BJ (cell line): ENCODE measurements at regions not wholly inside any gene's neighbourhood (a gene's known extent, or its start where the extent isn't known, plus 50 kb on each side); places are given as distances from the start of the nearest gene placed in this dataset.

Experiments used
- CTCF ChIA-PET: fragments of 350-600 bp; formaldehyde crosslinking; extraction: SDS; loops from one replicate; lab custom pipeline; 2021; ENCODE audit warnings: antibody characterized with exemption, inconsistent platforms; lab: Yijun Ruan, JAX
- POLR2A ChIA-PET: fragments of 300-600 bp; sonication (Branson Sonifier 250); formaldehyde crosslinking; extraction: SDS; loops from one replicate; lab custom pipeline; 2021; ENCODE audit warnings: antibody characterized with exemption; lab: Charles Lee
- DNase-seq: peaks from one replicate; pipeline ENCODE4 v3.0.0-alpha.2; 2011; ENCODE audit warnings: low read depth
- H3K27me3 ChIP-seq: 2 replicates; pipeline ENCODE4 v1.6.0; 2011; ENCODE audit warnings: low read length; ENCODE audit not compliant: control insufficient read depth, insufficient read depth
- H3K36me3 ChIP-seq: 2 replicates; pipeline ENCODE4 v1.5.1; 2011; ENCODE audit warnings: low read length; ENCODE audit not compliant: control insufficient read depth, insufficient read depth
- H3K4me3 ChIP-seq: 2 replicates; pipeline ENCODE4 v1.5.1; 2011; ENCODE audit warnings: low read depth, mild to moderate bottlenecking, control low read depth, low read length
- CTCF ChIP-seq: IDR thresholded peaks from 2 replicates; pipeline ENCODE4 v1.5.1; 2011; ENCODE audit warnings: low read depth, mild to moderate bottlenecking, control low read depth, inconsistent platforms, low read length, moderate library complexity; ENCODE audit not compliant: insufficient read depth

GRCh38 chr10:2837674-2838073 lies 229.7 kb upstream of the PFKP start:
- H3K36me3 ChIP-seq: no peaks in the 10 kb centered on the region
- ChIA-PET POLR2A (no interaction called here), CTCF (no interaction called here)
- no peak overlapping the region for H3K4me3 ChIP-seq
- no peaks in the 10 kb centered on the region for H3K27me3 ChIP-seq
- no peak for DNase-seq
- TF ChIP-seq CTCF: no peak

- CTCF ChIA-PET: no interaction called here
- POLR2A ChIA-PET: no interaction called here
These were observed 230.3 kb upstream of the PFKP start for GRCh38 chr10:2836921-2837662.

GRCh38 chr10:2834214-2834613 lies 233.1 kb upstream of the PFKP start:
- POLR2A ChIA-PET: no interaction called here
- CTCF ChIA-PET: no interaction called here
- TF ChIP-seq CTCF: no peak
- no peaks in the 10 kb centered on the region for H3K27me3 ChIP-seq
- no peaks in the 10 kb centered on the region for H3K36me3 ChIP-seq
- H3K4me3 ChIP-seq: no peak overlapping the region
- DNase-seq: no peak

More at GRCh38 chr10:2836921-2837662, 230.3 kb upstream of the PFKP start:
- DNase-seq: no peak
- Histone ChIP-seq H3K27me3 (no peaks in the 10 kb centered on the region), H3K4me3 (no peak overlapping the region), H3K36me3 (no peaks in the 10 kb centered on the region)
- no peak for TF ChIP-seq CTCF

- Histone ChIP-seq H3K36me3 (no peaks in the 10 kb centered on the region), H3K27me3 (no peaks in the 10 kb centered on the region), H3K4me3 (no peak overlapping the region)
- no peak for DNase-seq
- TF ChIP-seq CTCF: no peak
- CTCF ChIA-PET: no interaction called here
- POLR2A ChIA-PET: no interaction called here
These were observed 235.8 kb upstream of the PFKP start for GRCh38 chr10:2831509-2831908.

GRCh38 chr10:2828741-2829140 lies 238.6 kb upstream of the PFKP start:
- ChIA-PET POLR2A (no interaction called here), CTCF (no interaction called here)
- Histone ChIP-seq H3K4me3 (no peak overlapping the region), H3K27me3 (no peaks in the 10 kb centered on the region), H3K36me3 (no peaks in the 10 kb centered on the region)
- no peak for TF ChIP-seq CTCF
- DNase-seq: no peak
